ENCODE measurements at regions not wholly inside any gene's neighbourhood (a gene's known extent, or its start where the extent isn't known, plus 50 kb on each side); places are given as distances from the start of the nearest gene placed in this dataset.
A peak's percentile ranks its signal among the peaks of the same experiment; 100 is the strongest.

GRCh38 chr10:83852146-83852545 lies 287.2 kb upstream of the GHITM start:
- no peak overlapping the region for H3K4me3 ChIP-seq (ENCODE audit: low read depth in 1 of 2, low read length in 2 of 2)
- H3K27me3 ChIP-seq (ENCODE audit: control insufficient read depth in 1 of 2, insufficient read depth in 2 of 2, low read length in 2 of 2), result no peaks in the 10 kb centered on the region

GRCh38 chr10:83862723-83863122 lies 276.6 kb upstream of the GHITM start:
- Histone ChIP-seq H3K4me1 (ENCODE audit: insufficient read depth, low read length) (no peaks in the 10 kb centered on the region), H3K4me3 (ENCODE audit: low read depth in 1 of 2, low read length in 2 of 2) (no peak overlapping the region)

More at GRCh38 chr10:83852146-83852545, 287.2 kb upstream of the GHITM start:
- H3K27ac ChIP-seq (ENCODE audit: low read depth, low read length), result no peak overlapping the region
- H3K9ac ChIP-seq (ENCODE audit: low read length), result no peak overlapping the region
- no peaks in the 10 kb centered on the region for H3K4me1 ChIP-seq (ENCODE audit: insufficient read depth, low read length)
- no peaks in the 10 kb centered on the region for H3K36me3 ChIP-seq (ENCODE audit: insufficient read depth, low read length)
- H3K9me3 ChIP-seq (ENCODE audit: low read length), result no peaks in the 10 kb centered on the region

GRCh38 chr10:83863283-83863966 lies 275.9 kb upstream of the GHITM start:
- Histone ChIP-seq H3K36me3 (ENCODE audit: insufficient read depth, low read length) (no peaks in the 10 kb centered on the region), H3K4me3 (ENCODE audit: low read depth in 1 of 2, low read length in 2 of 2) (no peak overlapping the region), H3K27me3 (ENCODE audit: control insufficient read depth in 1 of 2, insufficient read depth in 2 of 2, low read length in 2 of 2) (no peaks in the 10 kb centered on the region), H3K27ac (ENCODE audit: low read depth, low read length) (no peak overlapping the region), H3K4me1 (ENCODE audit: insufficient read depth, low read length) (no peaks in the 10 kb centered on the region), H3K9me3 (ENCODE audit: low read length) (no peaks in the 10 kb centered on the region), H3K9ac (ENCODE audit: low read length) (no peak overlapping the region)

More at GRCh38 chr10:83862723-83863122, 276.6 kb upstream of the GHITM start:
- no peak overlapping the region for H3K9ac ChIP-seq (ENCODE audit: low read length)
- no peaks in the 10 kb centered on the region for H3K9me3 ChIP-seq (ENCODE audit: low read length)
- H3K36me3 ChIP-seq (ENCODE audit: insufficient read depth, low read length), result no peaks in the 10 kb centered on the region
- no peaks in the 10 kb centered on the region for H3K27me3 ChIP-seq (ENCODE audit: control insufficient read depth in 1 of 2, insufficient read depth in 2 of 2, low read length in 2 of 2)
- H3K27ac ChIP-seq (ENCODE audit: low read depth, low read length), result no peak overlapping the region

GRCh38 chr10:83869898-83870297 lies 269.4 kb upstream of the GHITM start:
- Histone ChIP-seq H3K27ac (ENCODE audit: low read depth, low read length) (no peak overlapping the region), H3K4me1 (ENCODE audit: insufficient read depth, low read length) (no peaks in the 10 kb centered on the region), H3K36me3 (ENCODE audit: insufficient read depth, low read length) (no peaks in the 10 kb centered on the region), H3K4me3 (ENCODE audit: low read depth in 1 of 2, low read length in 2 of 2) (no peak overlapping the region), H3K27me3 (ENCODE audit: control insufficient read depth in 1 of 2, insufficient read depth in 2 of 2, low read length in 2 of 2) (peaks cover 0 to 6% of the 10 kb centered on the region in 2 donors), H3K9me3 (ENCODE audit: low read length) (no peaks in the 10 kb centered on the region), H3K9ac (ENCODE audit: low read length) (no peak overlapping the region)

- no peak overlapping the region for H3K4me3 ChIP-seq (ENCODE audit: low read depth in 1 of 2, low read length in 2 of 2)
- no peak overlapping the region for H3K9ac ChIP-seq (ENCODE audit: low read length)
- H3K9me3 ChIP-seq (ENCODE audit: low read length), result no peaks in the 10 kb centered on the region
- no peak overlapping the region for H3K27ac ChIP-seq (ENCODE audit: low read depth, low read length)
- H3K36me3 ChIP-seq (ENCODE audit: insufficient read depth, low read length), result no peaks in the 10 kb centered on the region
- no peaks in the 10 kb centered on the region for H3K4me1 ChIP-seq (ENCODE audit: insufficient read depth, low read length)
- peaks cover 0 to 6% of the 10 kb centered on the region in 2 donors for H3K27me3 ChIP-seq (ENCODE audit: control insufficient read depth in 1 of 2, insufficient read depth in 2 of 2, low read length in 2 of 2)
Measured at GRCh38 chr10:83871187-83872081, 267.9 kb upstream of the GHITM start.

- H3K4me3 ChIP-seq (ENCODE audit: low read depth in 1 of 2, low read length in 2 of 2), result no peak overlapping the region
- H3K9me3 ChIP-seq (ENCODE audit: low read length), result no peaks in the 10 kb centered on the region
- H3K4me1 ChIP-seq (ENCODE audit: insufficient read depth, low read length), result peaks cover 20% of the 10 kb centered on the region
- no peak overlapping the region for H3K27ac ChIP-seq (ENCODE audit: low read depth, low read length)
- H3K9ac ChIP-seq (ENCODE audit: low read length), result no peak overlapping the region
- H3K27me3 ChIP-seq (ENCODE audit: control insufficient read depth in 1 of 2, insufficient read depth in 2 of 2, low read length in 2 of 2), result no peaks in the 10 kb centered on the region
- H3K36me3 ChIP-seq (ENCODE audit: insufficient read depth, low read length), result no peaks in the 10 kb centered on the region
Measured at GRCh38 chr10:83880252-83880791, 259.0 kb upstream of the GHITM start.

- H3K4me1 ChIP-seq (ENCODE audit: insufficient read depth, low read length), result peaks cover 20% of the 10 kb centered on the region
- no peak overlapping the region for H3K9ac ChIP-seq (ENCODE audit: low read length)
- peak overlapping the region; percentile 4 for H3K27ac ChIP-seq (ENCODE audit: low read depth, low read length)
- no peaks in the 10 kb centered on the region for H3K9me3 ChIP-seq (ENCODE audit: low read length)
- no peaks in the 10 kb centered on the region for H3K36me3 ChIP-seq (ENCODE audit: insufficient read depth, low read length)
- H3K27me3 ChIP-seq (ENCODE audit: control insufficient read depth in 1 of 2, insufficient read depth in 2 of 2, low read length in 2 of 2), result no peaks in the 10 kb centered on the region
- H3K4me3 ChIP-seq (ENCODE audit: low read depth in 1 of 2, low read length in 2 of 2), result no peak overlapping the region
Measured at GRCh38 chr10:83881661-83882060, 257.6 kb upstream of the GHITM start.

GRCh38 chr10:83886871-83887270 lies 252.4 kb upstream of the GHITM start:
- Histone ChIP-seq H3K27me3 (ENCODE audit: control insufficient read depth in 1 of 2, insufficient read depth in 2 of 2, low read length in 2 of 2) (no peaks in the 10 kb centered on the region), H3K4me1 (ENCODE audit: insufficient read depth, low read length) (peaks cover 6% of the 10 kb centered on the region), H3K9ac (ENCODE audit: low read length) (no peak overlapping the region), H3K27ac (ENCODE audit: low read depth, low read length) (no peak overlapping the region), H3K4me3 (ENCODE audit: low read depth in 1 of 2, low read length in 2 of 2) (no peak overlapping the region), H3K9me3 (ENCODE audit: low read length) (no peaks in the 10 kb centered on the region), H3K36me3 (ENCODE audit: insufficient read depth, low read length) (no peaks in the 10 kb centered on the region)

GRCh38 chr10:83892737-83893136 lies 246.6 kb upstream of the GHITM start:
- Histone ChIP-seq H3K4me3 (ENCODE audit: low read depth in 1 of 2, low read length in 2 of 2) (no peak overlapping the region), H3K36me3 (ENCODE audit: insufficient read depth, low read length) (no peaks in the 10 kb centered on the region), H3K9ac (ENCODE audit: low read length) (no peak overlapping the region), H3K27ac (ENCODE audit: low read depth, low read length) (no peak overlapping the region), H3K9me3 (ENCODE audit: low read length) (no peaks in the 10 kb centered on the region), H3K4me1 (ENCODE audit: insufficient read depth, low read length) (no peaks in the 10 kb centered on the region), H3K27me3 (ENCODE audit: control insufficient read depth in 1 of 2, insufficient read depth in 2 of 2, low read length in 2 of 2) (no peaks in the 10 kb centered on the region)

- Histone ChIP-seq H3K9me3 (ENCODE audit: low read length) (no peaks in the 10 kb centered on the region), H3K9ac (ENCODE audit: low read length) (no peak overlapping the region), H3K27ac (ENCODE audit: low read depth, low read length) (no peak overlapping the region), H3K27me3 (ENCODE audit: control insufficient read depth in 1 of 2, insufficient read depth in 2 of 2, low read length in 2 of 2) (no peaks in the 10 kb centered on the region), H3K4me3 (ENCODE audit: low read depth in 1 of 2, low read length in 2 of 2) (no peak overlapping the region), H3K4me1 (ENCODE audit: insufficient read depth, low read length) (no peaks in the 10 kb centered on the region), H3K36me3 (ENCODE audit: insufficient read depth, low read length) (no peaks in the 10 kb centered on the region)
Measured at GRCh38 chr10:83896219-83896618, 243.1 kb upstream of the GHITM start.

- Histone ChIP-seq H3K9me3 (ENCODE audit: low read length) (no peaks in the 10 kb centered on the region), H3K9ac (ENCODE audit: low read length) (no peak overlapping the region), H3K4me1 (ENCODE audit: insufficient read depth, low read length) (no peaks in the 10 kb centered on the region), H3K4me3 (ENCODE audit: low read depth in 1 of 2, low read length in 2 of 2) (no peak overlapping the region), H3K27me3 (ENCODE audit: control insufficient read depth in 1 of 2, insufficient read depth in 2 of 2, low read length in 2 of 2) (no peaks in the 10 kb centered on the region), H3K36me3 (ENCODE audit: insufficient read depth, low read length) (no peaks in the 10 kb centered on the region), H3K27ac (ENCODE audit: low read depth, low read length) (no peak overlapping the region)
Measured at GRCh38 chr10:83897626-83898025, 241.7 kb upstream of the GHITM start.
